OCI-LY1 (cell line): ENCODE measurements at regions not wholly inside any gene's neighbourhood (a gene's known extent, or its start where the extent isn't known, plus 50 kb on each side); places are given as distances from the start of the nearest gene placed in this dataset.

ENCODE experiments used
- H2AFZ ChIP-seq: fragments of 200-600 bp; sonication (generic), shearing (Covaris generic); 2 replicates; pipeline ENCODE4 v1.6.0; 2014; ENCODE audit warnings: antibody characterized with exemption, mild to moderate bottlenecking, low read length
- H3F3A ChIP-seq: fragments of 200-600 bp; sonication (generic), shearing (Covaris generic); 2 replicates; pipeline ENCODE4 v1.6.0; 2014; ENCODE audit warnings: mild to moderate bottlenecking, antibody characterized with exemption, low read length, moderate library complexity; ENCODE audit not compliant: insufficient read depth
- H3K27ac ChIP-seq: fragments of 200-600 bp; sonication (generic); 2 replicates; pipeline ENCODE4 v1.5.1; 2014; ENCODE audit warnings: low read length, mixed run types, mild to moderate bottlenecking, low read depth; ENCODE audit not compliant: poor library complexity, severe bottlenecking
- H3K27me3 ChIP-seq: fragments of 200-600 bp; sonication (generic); 2 replicates; pipeline ENCODE4 v1.6.0; 2014; ENCODE audit warnings: antibody characterized with exemption, mild to moderate bottlenecking, low read length, moderate library complexity; ENCODE audit not compliant: insufficient read depth
- H3K36me3 ChIP-seq: fragments of 200-600 bp; sonication (generic); 2 replicates; pipeline ENCODE4 v1.6.1; 2014; ENCODE audit warnings: mild to moderate bottlenecking, antibody characterized with exemption, low read length, moderate library complexity, mixed read lengths; ENCODE audit not compliant: insufficient read depth
- H3K4me1 ChIP-seq: fragments of 200-600 bp; sonication (generic); 2 replicates; pipeline ENCODE4 v1.5.1; 2014; ENCODE audit warnings: mild to moderate bottlenecking, low read length, moderate library complexity; ENCODE audit not compliant: insufficient read depth, severe bottlenecking
- H3K4me2 ChIP-seq: fragments of 200-600 bp; sonication (generic), shearing (Covaris generic); 2 replicates; pipeline ENCODE4 v1.6.1; 2014; ENCODE audit warnings: low read length
- H3K4me3 ChIP-seq: fragments of 200-600 bp; sonication (generic); 2 replicates; pipeline ENCODE4 v1.5.1; 2014; ENCODE audit warnings: low read length, low read depth, mild to moderate bottlenecking, mixed read lengths; ENCODE audit not compliant: poor library complexity, severe bottlenecking
- H3K79me2 ChIP-seq: fragments of 200-600 bp; shearing (Covaris generic); 2 replicates; pipeline ENCODE4 v1.6.1; 2016; ENCODE audit warnings: mixed run types, low read length, mixed read lengths; ENCODE audit not compliant: insufficient read depth
- H3K9ac ChIP-seq: fragments of 200-600 bp; sonication (generic), shearing (Covaris generic); 2 replicates; pipeline ENCODE4 v1.6.1; 2014; ENCODE audit warnings: mild to moderate bottlenecking, low read length, mixed read lengths
- H3K9me2 ChIP-seq: fragments of 200-600 bp; sonication (generic), shearing (Covaris generic); 2 replicates; pipeline ENCODE4 v1.6.1; 2014; ENCODE audit warnings: low read depth, mild to moderate bottlenecking, low read length, mixed read lengths
- H3K9me3 ChIP-seq: fragments of 200-600 bp; shearing (Covaris generic); 2 replicates; pipeline ENCODE4 v1.6.1; 2014; ENCODE audit warnings: low read length, mixed read lengths
- H4K20me1 ChIP-seq: fragments of 200-600 bp; sonication (generic), shearing (Covaris generic); 2 replicates; pipeline ENCODE4 v1.6.0; 2016; ENCODE audit warnings: mild to moderate bottlenecking, low read length; ENCODE audit not compliant: insufficient read depth
- CTCF ChIP-seq: fragments of 200-600 bp; sonication (generic), shearing (Covaris generic); IDR thresholded peaks from 2 replicates; pipeline ENCODE4 v1.5.1; 2017; ENCODE audit warnings: mild to moderate bottlenecking, antibody characterized with exemption, low read length, moderate library complexity, mixed read lengths
- EZH2 ChIP-seq: fragments of 200-600 bp; sonication (generic), shearing (Covaris generic); IDR thresholded peaks from 2 replicates; pipeline ENCODE4 v1.8.0; 2017; ENCODE audit warnings: borderline replicate concordance, mixed run types, mild to moderate bottlenecking, antibody characterized with exemption, low read length, moderate library complexity, mixed read lengths

- no peak overlapping the region for H3K27ac ChIP-seq
- H3K4me3 ChIP-seq, result no peak overlapping the region
- H3K27me3 ChIP-seq, result no peaks in the 10 kb centered on the region
- TF ChIP-seq CTCF, result no peak
- no peak for TF ChIP-seq EZH2
- H3K9me2 ChIP-seq, result no peaks in the 10 kb centered on the region
- no peaks in the 10 kb centered on the region for H3K79me2 ChIP-seq
- peaks cover 7% of the 10 kb centered on the region for H3K4me1 ChIP-seq
- no peak overlapping the region for H2AFZ ChIP-seq
- H3K36me3 ChIP-seq, result no peaks in the 10 kb centered on the region
- H3K4me2 ChIP-seq, result no peak overlapping the region
- no peaks in the 10 kb centered on the region for H4K20me1 ChIP-seq
- H3K9ac ChIP-seq, result no peak overlapping the region
- no peaks in the 10 kb centered on the region for H3K9me3 ChIP-seq
- H3F3A ChIP-seq, result no peaks in the 10 kb centered on the region
These were observed 93.7 kb upstream of the MAOA start for GRCh38 chrX:43562372-43562771.

DNA sequence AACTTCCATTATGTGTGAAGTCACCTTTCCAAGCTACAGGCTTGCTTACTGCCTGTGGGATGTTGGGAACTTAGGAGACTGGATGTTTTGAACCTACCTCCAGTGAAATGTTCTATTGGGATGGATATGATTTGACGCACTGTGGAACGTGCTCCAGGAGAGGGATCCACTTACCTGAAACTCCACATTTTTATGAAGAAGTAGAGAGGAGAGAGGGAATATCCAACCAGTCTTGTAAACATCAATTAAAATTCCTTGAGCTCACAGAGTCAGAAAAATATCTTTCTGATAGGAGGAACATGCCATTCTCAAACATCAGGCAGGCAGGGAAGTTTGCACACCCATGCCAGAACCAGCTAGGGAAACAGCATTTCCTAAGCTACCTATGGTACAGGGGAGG lies 91.1 kb upstream of the MAOA start:
- Histone ChIP-seq H3K4me3 (no peak overlapping the region), H3K4me1 (no peaks in the 10 kb centered on the region), H3F3A (no peaks in the 10 kb centered on the region), H3K36me3 (no peaks in the 10 kb centered on the region), H3K9ac (no peak overlapping the region), H3K9me3 (no peaks in the 10 kb centered on the region), H3K27ac (no peak overlapping the region), H3K79me2 (no peaks in the 10 kb centered on the region), H3K27me3 (no peaks in the 10 kb centered on the region), H3K9me2 (no peaks in the 10 kb centered on the region), H2AFZ (no peak overlapping the region), H4K20me1 (no peaks in the 10 kb centered on the region), H3K4me2 (no peak overlapping the region)
- no peak for TF ChIP-seq EZH2
- TF ChIP-seq CTCF, result no peak

DNA sequence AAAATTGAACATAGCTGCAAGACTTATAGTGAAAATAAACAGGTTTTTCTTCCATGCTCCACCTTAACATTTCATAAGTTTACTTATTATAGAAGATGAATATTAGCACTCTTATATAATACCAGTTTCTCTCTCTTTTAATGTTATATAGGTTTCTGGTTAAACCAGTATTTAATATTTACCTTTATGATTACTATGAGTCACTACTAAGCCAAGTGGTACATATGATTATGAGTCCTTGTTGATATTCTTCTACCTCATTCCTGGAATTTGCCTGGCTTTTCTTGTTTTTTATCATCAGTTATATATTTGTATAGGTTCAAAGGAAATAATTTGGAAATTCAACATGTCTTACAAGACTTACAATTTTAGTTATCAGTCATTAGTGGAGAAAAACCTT lies 89.9 kb upstream of the MAOA start:
- Histone ChIP-seq H3F3A (no peaks in the 10 kb centered on the region), H3K4me2 (no peak overlapping the region), H3K9ac (no peak overlapping the region), H2AFZ (no peak overlapping the region), H3K36me3 (no peaks in the 10 kb centered on the region), H3K4me3 (no peak overlapping the region), H3K79me2 (no peaks in the 10 kb centered on the region), H3K9me2 (no peaks in the 10 kb centered on the region), H4K20me1 (no peaks in the 10 kb centered on the region), H3K4me1 (no peaks in the 10 kb centered on the region), H3K27me3 (no peaks in the 10 kb centered on the region), H3K27ac (no peak overlapping the region), H3K9me3 (no peaks in the 10 kb centered on the region)
- no peak for TF ChIP-seq CTCF
- no peak for TF ChIP-seq EZH2
